WTC11 (cell line): ENCODE measurements at regions not wholly inside any gene's neighbourhood (a gene's known extent, or its start where the extent isn't known, plus 50 kb on each side); places are given as distances from the start of the nearest gene placed in this dataset.

Experiments
- ATAC-seq: fragments of 200-7000 bp; cut with Tn5 transposase; 2 replicates; pipeline ENCODE4 v1.10.0; 2021; ENCODE audit warnings: mild to moderate bottlenecking, moderate library complexity
- CTCF ChIA-PET: fragments of 300-600 bp; sonication (Branson Sonifier 250); formaldehyde crosslinking; loops from one replicate; lab custom pipeline; 2021; ENCODE audit warnings: antibody characterized with exemption; lab: Charles Lee
- POLR2A ChIA-PET: fragments of 350-600 bp; sonication (Branson Sonifier 250); formaldehyde crosslinking; loops from one replicate; lab custom pipeline; 2021; ENCODE audit warnings: antibody characterized with exemption; lab: Charles Lee
- DNase-seq: peaks from one replicate; pipeline ENCODE4 v3.0.0; 2021; ENCODE audit warnings: low spot score
- H3K27ac Mint-ChIP-seq: 2 replicates; pipeline ENCODE4 v1.8.0; 2021; ENCODE audit warnings: mixed read lengths
- H3K27me3 Mint-ChIP-seq: 2 replicates; pipeline ENCODE4 v1.8.0; 2021; ENCODE audit warnings: low read depth, mild to moderate bottlenecking, moderate library complexity, mixed read lengths
- H3K36me3 Mint-ChIP-seq: 2 replicates; pipeline ENCODE4 v1.8.0; 2021; ENCODE audit warnings: mixed read lengths
- H3K4me1 Mint-ChIP-seq: 2 replicates; pipeline ENCODE4 v1.8.0; 2022; ENCODE audit warnings: mixed read lengths
- H3K4me3 Mint-ChIP-seq: 2 replicates; pipeline ENCODE4 v1.8.0; 2021; ENCODE audit warnings: mild to moderate bottlenecking, moderate library complexity, mixed read lengths
- H3K9me3 Mint-ChIP-seq: 2 replicates; pipeline ENCODE4 v1.8.0; 2021; ENCODE audit warnings: mixed read lengths
- ELF4 ChIP-seq: sonication (generic); formaldehyde crosslinking; IDR thresholded peaks from 2 replicates; pipeline ENCODE4 v1.8.1; 2022; ENCODE audit warnings: low read depth, mild to moderate bottlenecking, moderate library complexity, missing genetic modification reagents
- EMX1 ChIP-seq: fragments of 250-450 bp; sonication (Bioruptor Pico); IDR thresholded peaks from 2 replicates; pipeline ENCODE4 v1.8.0; 2021; ENCODE audit warnings: mild to moderate bottlenecking
- HMGA2 ChIP-seq: fragments of 250-450 bp; sonication (Bioruptor Pico); IDR thresholded peaks from 2 replicates; pipeline ENCODE4 v1.4.0; 2021; ENCODE audit warnings: mild to moderate bottlenecking, moderate library complexity
- SOX15 ChIP-seq: fragments of 250-450 bp; sonication (Bioruptor Pico); IDR thresholded peaks from 2 replicates; pipeline ENCODE4 v1.9.0; 2021; ENCODE audit warnings: mild to moderate bottlenecking
- ZBTB21 ChIP-seq: sonication (generic); formaldehyde crosslinking; IDR thresholded peaks from 2 replicates; pipeline ENCODE4 v1.8.1; 2023; ENCODE audit warnings: mild to moderate bottlenecking, missing genetic modification reagents, borderline replicate concordance
- TF ChIP-seq, protein P1 (sequence below): sonication (generic); formaldehyde crosslinking; IDR thresholded peaks from 2 replicates; pipeline ENCODE4 v1.8.1; 2023; ENCODE audit warnings: mild to moderate bottlenecking, missing genetic modification reagents
- TF ChIP-seq, protein P2 (sequence below): fragments of 250-450 bp; sonication (Bioruptor Pico); IDR thresholded peaks from 2 replicates; pipeline ENCODE4 v2.1.2; 2022; ENCODE audit warnings: mild to moderate bottlenecking, moderate library complexity
- TF ChIP-seq, protein P3 (sequence below): sonication (generic); formaldehyde crosslinking; IDR thresholded peaks from 2 replicates; pipeline ENCODE4 v1.8.0; 2023; ENCODE audit warnings: missing genetic modification reagents, mild to moderate bottlenecking, borderline replicate concordance
- TF ChIP-seq, protein P4 (sequence below): sonication (generic); formaldehyde crosslinking; IDR thresholded peaks from 2 replicates; pipeline ENCODE4 v1.8.1; 2023; ENCODE audit warnings: mild to moderate bottlenecking, moderate library complexity, missing genetic modification reagents
- TF ChIP-seq, protein P5 (sequence below): fragments of 250-450 bp; sonication (Bioruptor Pico); conservative IDR thresholded peaks from 2 replicates; pipeline ENCODE4 v1.9.0; 2021; ENCODE audit warnings: mild to moderate bottlenecking
- TF ChIP-seq, protein P6 (sequence below): sonication (generic); formaldehyde crosslinking; IDR thresholded peaks from 2 replicates; pipeline ENCODE4 v1.8.0; 2022; ENCODE audit warnings: missing genetic modification reagents
- TF ChIP-seq, protein P7 (sequence below): sonication (generic); formaldehyde crosslinking; IDR thresholded peaks from 2 replicates; pipeline ENCODE4 v1.8.1; 2023; ENCODE audit warnings: mild to moderate bottlenecking, missing genetic modification reagents, moderate library complexity

DNA sequence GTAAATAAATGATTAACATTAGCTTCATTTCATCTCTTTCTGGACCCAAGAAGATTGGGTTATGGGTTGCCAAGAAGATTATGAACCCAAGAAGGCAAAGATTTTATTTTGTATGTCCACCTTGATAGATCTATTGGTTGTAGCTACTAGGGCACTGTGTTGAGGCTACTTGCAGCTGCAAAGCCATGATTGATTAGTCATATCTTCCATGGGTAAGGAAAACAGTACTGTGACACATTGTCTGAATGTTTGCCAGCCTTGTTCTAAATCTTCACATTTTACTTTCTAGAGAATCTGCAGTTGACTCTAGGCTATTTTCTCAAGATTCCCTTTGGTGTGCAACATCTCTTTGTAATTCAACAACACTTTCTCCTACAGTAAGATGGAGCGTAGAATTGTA lies 229.2 kb upstream of the KCNH8 start (continued):
- TF ChIP-seq, protein P1, sequence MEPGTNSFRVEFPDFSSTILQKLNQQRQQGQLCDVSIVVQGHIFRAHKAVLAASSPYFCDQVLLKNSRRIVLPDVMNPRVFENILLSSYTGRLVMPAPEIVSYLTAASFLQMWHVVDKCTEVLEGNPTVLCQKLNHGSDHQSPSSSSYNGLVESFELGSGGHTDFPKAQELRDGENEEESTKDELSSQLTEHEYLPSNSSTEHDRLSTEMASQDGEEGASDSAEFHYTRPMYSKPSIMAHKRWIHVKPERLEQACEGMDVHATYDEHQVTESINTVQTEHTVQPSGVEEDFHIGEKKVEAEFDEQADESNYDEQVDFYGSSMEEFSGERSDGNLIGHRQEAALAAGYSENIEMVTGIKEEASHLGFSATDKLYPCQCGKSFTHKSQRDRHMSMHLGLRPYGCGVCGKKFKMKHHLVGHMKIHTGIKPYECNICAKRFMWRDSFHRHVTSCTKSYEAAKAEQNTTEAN (CRISPR knock-in tag): no peak
- TF ChIP-seq, protein P2, sequence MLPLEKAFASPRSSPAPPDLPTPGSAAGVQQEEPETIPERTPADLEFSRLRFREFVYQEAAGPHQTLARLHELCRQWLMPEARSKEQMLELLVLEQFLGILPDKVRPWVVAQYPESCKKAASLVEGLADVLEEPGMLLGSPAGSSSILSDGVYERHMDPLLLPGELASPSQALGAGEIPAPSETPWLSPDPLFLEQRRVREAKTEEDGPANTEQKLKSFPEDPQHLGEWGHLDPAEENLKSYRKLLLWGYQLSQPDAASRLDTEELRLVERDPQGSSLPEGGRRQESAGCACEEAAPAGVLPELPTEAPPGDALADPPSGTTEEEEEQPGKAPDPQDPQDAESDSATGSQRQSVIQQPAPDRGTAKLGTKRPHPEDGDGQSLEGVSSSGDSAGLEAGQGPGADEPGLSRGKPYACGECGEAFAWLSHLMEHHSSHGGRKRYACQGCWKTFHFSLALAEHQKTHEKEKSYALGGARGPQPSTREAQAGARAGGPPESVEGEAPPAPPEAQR (CRISPR knock-in tag): no peak
- TF ChIP-seq EMX1: no peak
- TF ChIP-seq, protein P3, sequence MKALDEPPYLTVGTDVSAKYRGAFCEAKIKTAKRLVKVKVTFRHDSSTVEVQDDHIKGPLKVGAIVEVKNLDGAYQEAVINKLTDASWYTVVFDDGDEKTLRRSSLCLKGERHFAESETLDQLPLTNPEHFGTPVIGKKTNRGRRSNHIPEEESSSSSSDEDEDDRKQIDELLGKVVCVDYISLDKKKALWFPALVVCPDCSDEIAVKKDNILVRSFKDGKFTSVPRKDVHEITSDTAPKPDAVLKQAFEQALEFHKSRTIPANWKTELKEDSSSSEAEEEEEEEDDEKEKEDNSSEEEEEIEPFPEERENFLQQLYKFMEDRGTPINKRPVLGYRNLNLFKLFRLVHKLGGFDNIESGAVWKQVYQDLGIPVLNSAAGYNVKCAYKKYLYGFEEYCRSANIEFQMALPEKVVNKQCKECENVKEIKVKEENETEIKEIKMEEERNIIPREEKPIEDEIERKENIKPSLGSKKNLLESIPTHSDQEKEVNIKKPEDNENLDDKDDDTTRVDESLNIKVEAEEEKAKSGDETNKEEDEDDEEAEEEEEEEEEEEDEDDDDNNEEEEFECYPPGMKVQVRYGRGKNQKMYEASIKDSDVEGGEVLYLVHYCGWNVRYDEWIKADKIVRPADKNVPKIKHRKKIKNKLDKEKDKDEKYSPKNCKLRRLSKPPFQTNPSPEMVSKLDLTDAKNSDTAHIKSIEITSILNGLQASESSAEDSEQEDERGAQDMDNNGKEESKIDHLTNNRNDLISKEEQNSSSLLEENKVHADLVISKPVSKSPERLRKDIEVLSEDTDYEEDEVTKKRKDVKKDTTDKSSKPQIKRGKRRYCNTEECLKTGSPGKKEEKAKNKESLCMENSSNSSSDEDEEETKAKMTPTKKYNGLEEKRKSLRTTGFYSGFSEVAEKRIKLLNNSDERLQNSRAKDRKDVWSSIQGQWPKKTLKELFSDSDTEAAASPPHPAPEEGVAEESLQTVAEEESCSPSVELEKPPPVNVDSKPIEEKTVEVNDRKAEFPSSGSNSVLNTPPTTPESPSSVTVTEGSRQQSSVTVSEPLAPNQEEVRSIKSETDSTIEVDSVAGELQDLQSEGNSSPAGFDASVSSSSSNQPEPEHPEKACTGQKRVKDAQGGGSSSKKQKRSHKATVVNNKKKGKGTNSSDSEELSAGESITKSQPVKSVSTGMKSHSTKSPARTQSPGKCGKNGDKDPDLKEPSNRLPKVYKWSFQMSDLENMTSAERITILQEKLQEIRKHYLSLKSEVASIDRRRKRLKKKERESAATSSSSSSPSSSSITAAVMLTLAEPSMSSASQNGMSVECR (CRISPR knock-in tag): no peak
- no peak for TF ChIP-seq HMGA2
- no peak for TF ChIP-seq SOX15 (CRISPR knock-in tag)

DNA sequence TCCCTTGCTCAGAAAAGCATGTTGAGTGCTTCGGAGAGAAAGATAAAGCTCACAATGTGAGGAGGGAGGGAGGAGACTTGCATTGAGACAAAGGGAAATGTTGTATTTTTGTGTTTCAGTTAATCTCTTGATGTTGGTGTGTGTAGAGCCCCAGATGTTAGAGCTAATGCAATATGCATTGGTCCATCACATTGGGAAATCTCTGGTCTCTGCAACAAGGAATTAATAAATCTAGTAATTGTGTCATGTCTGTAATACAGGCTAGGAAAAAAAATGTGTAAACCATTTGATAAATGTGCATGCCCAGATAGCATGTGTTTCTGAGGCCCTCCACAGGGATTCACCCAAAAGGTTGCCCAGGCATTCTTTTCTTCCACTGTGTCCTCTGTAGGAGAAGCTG lies 230.4 kb upstream of the KCNH8 start:
- H3K4me3 Mint-ChIP-seq: no peak overlapping the region
- DNase-seq: no peak
- CTCF ChIA-PET: interaction anchor here (0.6 kb wide), 1 partner anchor 13 kb away, joined by 3 read pairs; no protein-coding TSS in a partner anchor
- H3K9me3 Mint-ChIP-seq: no peaks in the 10 kb centered on the region
- H3K4me1 Mint-ChIP-seq: no peaks in the 10 kb centered on the region
- no peak for ATAC-seq
- POLR2A ChIA-PET: no interaction called here
- no peak overlapping the region for H3K27ac Mint-ChIP-seq
- no peaks in the 10 kb centered on the region for H3K27me3 Mint-ChIP-seq
- no peaks in the 10 kb centered on the region for H3K36me3 Mint-ChIP-seq
- TF ChIP-seq, protein P3 (CRISPR knock-in tag): no peak
- TF ChIP-seq, protein P2 (CRISPR knock-in tag): no peak
- TF ChIP-seq, protein P4, sequence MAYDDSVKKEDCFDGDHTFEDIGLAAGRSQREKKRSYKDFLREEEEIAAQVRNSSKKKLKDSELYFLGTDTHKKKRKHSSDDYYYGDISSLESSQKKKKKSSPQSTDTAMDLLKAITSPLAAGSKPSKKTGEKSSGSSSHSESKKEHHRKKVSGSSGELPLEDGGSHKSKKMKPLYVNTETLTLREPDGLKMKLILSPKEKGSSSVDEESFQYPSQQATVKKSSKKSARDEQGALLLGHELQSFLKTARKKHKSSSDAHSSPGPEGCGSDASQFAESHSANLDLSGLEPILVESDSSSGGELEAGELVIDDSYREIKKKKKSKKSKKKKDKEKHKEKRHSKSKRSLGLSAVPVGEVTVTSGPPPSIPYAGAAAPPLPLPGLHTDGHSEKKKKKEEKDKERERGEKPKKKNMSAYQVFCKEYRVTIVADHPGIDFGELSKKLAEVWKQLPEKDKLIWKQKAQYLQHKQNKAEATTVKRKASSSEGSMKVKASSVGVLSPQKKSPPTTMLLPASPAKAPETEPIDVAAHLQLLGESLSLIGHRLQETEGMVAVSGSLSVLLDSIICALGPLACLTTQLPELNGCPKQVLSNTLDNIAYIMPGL (CRISPR knock-in tag): no peak
- TF ChIP-seq ZBTB21 (CRISPR knock-in tag): no peak
- TF ChIP-seq, protein P5, sequence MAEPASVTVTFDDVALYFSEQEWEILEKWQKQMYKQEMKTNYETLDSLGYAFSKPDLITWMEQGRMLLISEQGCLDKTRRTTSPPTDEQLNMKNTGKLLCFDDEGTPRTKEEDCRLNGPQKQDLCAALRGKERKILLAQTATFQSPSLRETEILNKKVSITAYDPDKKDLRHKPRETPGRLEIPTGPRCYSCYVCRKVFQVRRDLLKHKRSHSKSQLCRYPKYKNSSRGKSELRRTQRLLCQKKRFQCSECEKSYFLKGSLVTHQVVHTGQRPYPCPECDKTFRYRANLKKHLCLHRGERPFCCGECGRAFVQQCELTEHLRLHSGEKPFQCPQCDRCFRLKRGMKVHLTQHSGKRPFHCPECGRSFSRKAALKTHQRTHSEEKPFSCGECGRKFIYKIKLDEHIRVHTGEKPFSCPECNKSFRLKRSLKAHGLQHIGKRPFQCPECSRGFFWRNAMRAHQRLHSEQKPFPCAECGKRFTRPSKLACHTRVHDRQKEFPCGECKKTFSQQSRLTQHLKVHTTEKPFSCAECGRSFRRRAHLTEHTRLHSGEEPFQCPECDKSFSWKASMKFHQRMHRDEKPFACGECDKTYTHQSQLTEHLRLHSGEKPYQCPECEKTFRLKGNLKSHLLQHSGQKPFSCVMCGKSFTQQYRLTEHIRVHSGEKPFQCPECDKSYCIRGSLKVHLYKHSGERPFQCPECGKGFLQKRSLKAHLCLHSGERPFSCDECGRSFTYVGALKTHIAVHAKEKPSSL: no peak
- TF ChIP-seq, protein P6, sequence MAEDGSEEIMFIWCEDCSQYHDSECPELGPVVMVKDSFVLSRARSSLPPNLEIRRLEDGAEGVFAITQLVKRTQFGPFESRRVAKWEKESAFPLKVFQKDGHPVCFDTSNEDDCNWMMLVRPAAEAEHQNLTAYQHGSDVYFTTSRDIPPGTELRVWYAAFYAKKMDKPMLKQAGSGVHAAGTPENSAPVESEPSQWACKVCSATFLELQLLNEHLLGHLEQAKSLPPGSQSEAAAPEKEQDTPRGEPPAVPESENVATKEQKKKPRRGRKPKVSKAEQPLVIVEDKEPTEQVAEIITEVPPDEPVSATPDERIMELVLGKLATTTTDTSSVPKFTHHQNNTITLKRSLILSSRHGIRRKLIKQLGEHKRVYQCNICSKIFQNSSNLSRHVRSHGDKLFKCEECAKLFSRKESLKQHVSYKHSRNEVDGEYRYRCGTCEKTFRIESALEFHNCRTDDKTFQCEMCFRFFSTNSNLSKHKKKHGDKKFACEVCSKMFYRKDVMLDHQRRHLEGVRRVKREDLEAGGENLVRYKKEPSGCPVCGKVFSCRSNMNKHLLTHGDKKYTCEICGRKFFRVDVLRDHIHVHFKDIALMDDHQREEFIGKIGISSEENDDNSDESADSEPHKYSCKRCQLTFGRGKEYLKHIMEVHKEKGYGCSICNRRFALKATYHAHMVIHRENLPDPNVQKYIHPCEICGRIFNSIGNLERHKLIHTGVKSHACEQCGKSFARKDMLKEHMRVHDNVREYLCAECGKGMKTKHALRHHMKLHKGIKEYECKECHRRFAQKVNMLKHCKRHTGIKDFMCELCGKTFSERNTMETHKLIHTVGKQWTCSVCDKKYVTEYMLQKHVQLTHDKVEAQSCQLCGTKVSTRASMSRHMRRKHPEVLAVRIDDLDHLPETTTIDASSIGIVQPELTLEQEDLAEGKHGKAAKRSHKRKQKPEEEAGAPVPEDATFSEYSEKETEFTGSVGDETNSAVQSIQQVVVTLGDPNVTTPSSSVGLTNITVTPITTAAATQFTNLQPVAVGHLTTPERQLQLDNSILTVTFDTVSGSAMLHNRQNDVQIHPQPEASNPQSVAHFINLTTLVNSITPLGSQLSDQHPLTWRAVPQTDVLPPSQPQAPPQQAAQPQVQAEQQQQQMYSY (CRISPR knock-in tag): no peak
- TF ChIP-seq EMX1: no peak
- TF ChIP-seq HMGA2: no peak
- TF ChIP-seq, protein P7, sequence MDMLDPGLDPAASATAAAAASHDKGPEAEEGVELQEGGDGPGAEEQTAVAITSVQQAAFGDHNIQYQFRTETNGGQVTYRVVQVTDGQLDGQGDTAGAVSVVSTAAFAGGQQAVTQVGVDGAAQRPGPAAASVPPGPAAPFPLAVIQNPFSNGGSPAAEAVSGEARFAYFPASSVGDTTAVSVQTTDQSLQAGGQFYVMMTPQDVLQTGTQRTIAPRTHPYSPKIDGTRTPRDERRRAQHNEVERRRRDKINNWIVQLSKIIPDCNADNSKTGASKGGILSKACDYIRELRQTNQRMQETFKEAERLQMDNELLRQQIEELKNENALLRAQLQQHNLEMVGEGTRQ: no peak
- no peak for TF ChIP-seq ELF4 (CRISPR knock-in tag)
